ENCODE measurements at regions not wholly inside any gene's neighbourhood (a gene's known extent, or its start where the extent isn't known, plus 50 kb on each side); places are given as distances from the start of the nearest gene placed in this dataset.

GRCh38 chr4:74598611-74599325, 153.8 kb downstream of the AREG start:
- no peak for DNase-seq
- Histone ChIP-seq H3K27me3 (no peaks in the 10 kb centered on the region), H3K9me3 (no peaks in the 10 kb centered on the region), H3K4me1 (no peaks in the 10 kb centered on the region), H3K27ac (no peak overlapping the region), H3K4me3 (replicated peaks in 1 of 3) (no peak overlapping the region), H3K36me3 (no peaks in the 10 kb centered on the region)
- 88% methylated on average over 4 of the region's 4 CpGs for WGBS, 2 donors
- TF ChIP-seq CTCF (IDR thresholded peaks at IDR 0.05) (no peak), POLR2A (IDR thresholded peaks at IDR 0.05) (no peak)
- intact Hi-C loops (cut with DNase I): no loop called here

GRCh38 chr4:74603186-74603585, 158.2 kb downstream of the AREG start:
- H3K27ac ChIP-seq: no peak overlapping the region
- TF ChIP-seq CTCF (IDR thresholded peaks at IDR 0.05) (no peak), POLR2A (IDR thresholded peaks at IDR 0.05) (no peak)
- no peak for DNase-seq
- 84 to 94% methylated on average over 3 of the region's 3 CpGs for WGBS, 2 donors
- no peaks in the 10 kb centered on the region for H3K27me3 ChIP-seq
- no peaks in the 10 kb centered on the region for H3K36me3 ChIP-seq
- H3K9me3 ChIP-seq: no peaks in the 10 kb centered on the region
- intact Hi-C loops (cut with DNase I): no loop called here
- no peaks in the 10 kb centered on the region for H3K4me1 ChIP-seq
- H3K4me3 ChIP-seq (replicated peaks in 1 of 3): no peak overlapping the region

DNA sequence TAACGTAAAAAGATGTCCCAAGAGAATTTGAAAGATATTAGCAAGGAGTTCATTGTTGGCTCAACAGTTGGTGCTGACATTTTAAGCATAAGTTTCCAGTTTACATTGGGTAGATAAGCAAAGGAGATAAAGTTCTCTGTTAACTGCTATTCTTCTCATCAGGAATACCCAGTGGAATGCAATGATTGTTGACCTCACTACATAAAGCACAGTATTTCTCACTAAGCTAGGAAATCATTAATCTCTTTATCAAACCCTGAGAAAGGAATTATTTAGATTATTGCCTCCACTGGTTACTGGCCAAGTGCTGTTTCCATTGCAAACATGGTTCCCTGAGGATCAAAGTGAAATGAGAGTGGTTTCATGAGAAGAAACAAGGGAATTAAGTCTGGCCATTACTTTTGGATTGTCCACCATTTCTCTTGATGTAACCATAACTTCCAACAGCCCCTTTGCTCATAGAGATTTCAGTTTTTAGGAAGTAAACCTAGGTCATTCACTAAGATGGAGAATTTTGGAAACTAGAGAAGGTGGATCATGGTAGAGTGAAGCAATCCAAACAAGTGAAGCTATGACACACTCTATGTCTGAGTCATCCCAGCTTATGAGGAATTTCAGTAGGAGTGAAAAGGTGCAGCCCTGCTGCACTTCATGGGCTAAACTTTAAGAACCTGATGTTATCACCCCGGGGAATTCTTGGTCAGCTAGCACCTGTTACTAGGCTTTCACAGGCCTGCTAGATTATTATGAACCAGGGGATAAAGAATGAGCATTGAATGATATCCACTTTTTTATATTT, 163.4 kb downstream of the AREG start:
- Histone ChIP-seq H3K27me3 (no peaks in the 10 kb centered on the region), H3K4me3 (replicated peaks in 1 of 3) (no peak overlapping the region), H3K9me3 (no peaks in the 10 kb centered on the region), H3K36me3 (no peaks in the 10 kb centered on the region), H3K27ac (no peak overlapping the region), H3K4me1 (no peaks in the 10 kb centered on the region)
- WGBS, 2 donors: 70 to 81% methylated on average over 2 of the region's 2 CpGs
- no peak for DNase-seq
- intact Hi-C loops (cut with DNase I): no loop called here
- TF ChIP-seq POLR2A (IDR thresholded peaks at IDR 0.05) (no peak), CTCF (IDR thresholded peaks at IDR 0.05) (no peak)

- H3K4me3 ChIP-seq (replicated peaks in 1 of 3): no peak overlapping the region
- TF ChIP-seq CTCF (IDR thresholded peaks at IDR 0.05): no peak
- no peak for TF ChIP-seq POLR2A (IDR thresholded peaks at IDR 0.05)
- H3K9me3 ChIP-seq: no peaks in the 10 kb centered on the region
- WGBS, 2 donors: 79 to 85% methylated on average over 2 of the region's 2 CpGs
- no peaks in the 10 kb centered on the region for H3K4me1 ChIP-seq
- intact Hi-C loops (cut with DNase I): no loop called here
- no peaks in the 10 kb centered on the region for H3K27me3 ChIP-seq
- no peak for DNase-seq
- H3K36me3 ChIP-seq: no peaks in the 10 kb centered on the region
- no peak overlapping the region for H3K27ac ChIP-seq
Measured at GRCh38 chr4:74610491-74610890, 165.6 kb downstream of the AREG start.

DNA sequence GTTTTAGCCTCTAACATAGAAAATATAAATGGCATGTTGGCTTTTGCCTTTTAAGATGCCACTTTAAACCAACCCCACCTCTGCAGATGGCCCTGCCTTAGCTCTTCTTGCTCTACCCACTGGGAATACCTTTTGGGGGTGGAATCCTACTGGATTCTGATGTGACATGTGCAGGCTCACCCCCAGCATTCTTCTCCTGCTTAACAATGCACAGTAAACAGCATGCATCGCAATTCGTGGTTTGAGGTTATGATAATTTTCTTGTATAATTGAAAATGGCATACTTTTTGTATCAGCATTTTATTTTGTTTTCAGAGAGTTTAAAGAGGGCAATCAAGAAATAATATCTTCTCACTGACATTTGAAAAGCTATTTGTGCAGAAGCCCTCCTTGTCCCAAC, 167.9 kb downstream of the AREG start:
- DNase-seq: no peak
- Histone ChIP-seq H3K27ac (no peak overlapping the region), H3K27me3 (no peaks in the 10 kb centered on the region), H3K4me1 (no peaks in the 10 kb centered on the region), H3K4me3 (replicated peaks in 1 of 3) (no peak overlapping the region), H3K36me3 (no peaks in the 10 kb centered on the region), H3K9me3 (no peaks in the 10 kb centered on the region)
- 96 to 97% methylated on average over 2 of the region's 2 CpGs for WGBS, 2 donors
- TF ChIP-seq POLR2A (IDR thresholded peaks at IDR 0.05) (no peak), CTCF (IDR thresholded peaks at IDR 0.05) (no peak)
- intact Hi-C loops (cut with DNase I): no loop called here
